ENCODE measurements at regions not wholly inside any gene's neighbourhood (a gene's known extent, or its start where the extent isn't known, plus 50 kb on each side); places are given as distances from the start of the nearest gene placed in this dataset.

- Histone ChIP-seq H3K79me2 (no peaks in the 10 kb centered on the region), H3K9ac (no peak overlapping the region), H2AFZ (peak overlapping the region; percentile 41), H3K4me3 (ENCODE audit: low read depth, low read length) (no peak overlapping the region), H3K4me2 (ENCODE audit: low read length) (no peak overlapping the region), H3K27me3 (ENCODE audit: control insufficient read depth, insufficient read depth, low read length) (no peaks in the 10 kb centered on the region), H3K4me1 (peaks cover 10% of the 10 kb centered on the region), H3K9me3 (ENCODE audit: control insufficient read depth, low read length) (no peaks in the 10 kb centered on the region), H3K27ac (no peak overlapping the region), H3K36me3 (ENCODE audit: control insufficient read depth, insufficient read depth, low read length) (no peaks in the 10 kb centered on the region)
- TF ChIP-seq, protein P1, sequence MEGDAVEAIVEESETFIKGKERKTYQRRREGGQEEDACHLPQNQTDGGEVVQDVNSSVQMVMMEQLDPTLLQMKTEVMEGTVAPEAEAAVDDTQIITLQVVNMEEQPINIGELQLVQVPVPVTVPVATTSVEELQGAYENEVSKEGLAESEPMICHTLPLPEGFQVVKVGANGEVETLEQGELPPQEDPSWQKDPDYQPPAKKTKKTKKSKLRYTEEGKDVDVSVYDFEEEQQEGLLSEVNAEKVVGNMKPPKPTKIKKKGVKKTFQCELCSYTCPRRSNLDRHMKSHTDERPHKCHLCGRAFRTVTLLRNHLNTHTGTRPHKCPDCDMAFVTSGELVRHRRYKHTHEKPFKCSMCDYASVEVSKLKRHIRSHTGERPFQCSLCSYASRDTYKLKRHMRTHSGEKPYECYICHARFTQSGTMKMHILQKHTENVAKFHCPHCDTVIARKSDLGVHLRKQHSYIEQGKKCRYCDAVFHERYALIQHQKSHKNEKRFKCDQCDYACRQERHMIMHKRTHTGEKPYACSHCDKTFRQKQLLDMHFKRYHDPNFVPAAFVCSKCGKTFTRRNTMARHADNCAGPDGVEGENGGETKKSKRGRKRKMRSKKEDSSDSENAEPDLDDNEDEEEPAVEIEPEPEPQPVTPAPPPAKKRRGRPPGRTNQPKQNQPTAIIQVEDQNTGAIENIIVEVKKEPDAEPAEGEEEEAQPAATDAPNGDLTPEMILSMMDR (IDR thresholded peaks at IDR 0.05), result no peak
Measured at GRCh38 chr7:113232885-113233284, 114.5 kb upstream of the SMIM30 start.

DNA sequence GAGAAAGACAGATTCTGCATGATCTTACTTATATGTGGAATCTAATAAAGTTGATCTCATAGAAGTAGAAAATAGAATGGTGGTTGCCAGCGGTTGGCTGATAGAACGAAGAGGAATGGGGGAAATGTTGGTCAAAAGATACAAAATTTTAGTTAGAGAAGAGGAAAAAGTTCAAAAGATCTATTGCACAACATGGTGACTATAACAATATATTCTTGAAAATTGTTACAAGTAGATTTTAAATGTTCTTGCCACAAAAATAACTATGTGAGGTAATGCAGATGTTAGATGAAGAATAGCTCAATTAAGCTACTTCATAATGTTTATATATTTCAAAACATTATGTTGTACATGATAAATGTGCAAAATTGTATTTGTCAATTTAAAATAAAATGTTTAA, 112.3 kb upstream of the SMIM30 start:
- Histone ChIP-seq H2AFZ (no peak overlapping the region), H3K4me3 (ENCODE audit: low read depth, low read length) (no peak overlapping the region), H3K79me2 (no peaks in the 10 kb centered on the region), H3K27ac (no peak overlapping the region), H3K4me2 (ENCODE audit: low read length) (no peak overlapping the region), H3K36me3 (ENCODE audit: control insufficient read depth, insufficient read depth, low read length) (no peaks in the 10 kb centered on the region), H3K9ac (no peak overlapping the region), H3K4me1 (peaks cover 10% of the 10 kb centered on the region), H3K9me3 (ENCODE audit: control insufficient read depth, low read length) (no peaks in the 10 kb centered on the region), H3K27me3 (ENCODE audit: control insufficient read depth, insufficient read depth, low read length) (no peaks in the 10 kb centered on the region)
- TF ChIP-seq, protein P1 (IDR thresholded peaks at IDR 0.05), result no peak

DNA sequence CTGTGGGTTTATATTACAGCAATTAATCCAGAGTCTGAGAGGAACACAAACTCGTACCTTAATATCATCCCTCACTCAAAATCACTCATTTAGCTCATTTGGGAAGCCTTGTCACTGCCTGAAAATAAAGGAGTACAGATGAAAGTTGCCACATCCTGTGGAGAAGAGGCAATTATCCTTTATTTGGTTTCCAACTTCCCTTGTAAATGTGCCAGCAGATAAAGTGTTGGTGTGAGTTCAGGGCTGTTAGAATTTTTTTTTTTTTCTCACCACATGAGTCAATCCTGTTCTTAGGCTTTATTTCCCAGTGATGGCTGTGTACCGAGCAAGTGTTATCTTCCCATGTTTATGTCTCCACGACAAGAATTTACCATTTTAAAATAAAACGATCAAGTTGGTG, 99.0 kb upstream of the SMIM30 start:
- Histone ChIP-seq H3K9me3 (ENCODE audit: control insufficient read depth, low read length) (no peaks in the 10 kb centered on the region), H3K4me1 (no peaks in the 10 kb centered on the region), H3K79me2 (no peaks in the 10 kb centered on the region), H2AFZ (peak overlapping the region; percentile 69), H3K27ac (no peak overlapping the region), H3K4me3 (ENCODE audit: low read depth, low read length) (no peak overlapping the region), H3K36me3 (ENCODE audit: control insufficient read depth, insufficient read depth, low read length) (no peaks in the 10 kb centered on the region), H3K9ac (no peak overlapping the region), H3K4me2 (ENCODE audit: low read length) (no peak overlapping the region), H3K27me3 (ENCODE audit: control insufficient read depth, insufficient read depth, low read length) (no peaks in the 10 kb centered on the region)
- TF ChIP-seq, protein P1 (IDR thresholded peaks at IDR 0.05), result no peak

- Histone ChIP-seq H3K36me3 (ENCODE audit: control insufficient read depth, insufficient read depth, low read length) (no peaks in the 10 kb centered on the region), H3K4me1 (no peaks in the 10 kb centered on the region), H3K27me3 (ENCODE audit: control insufficient read depth, insufficient read depth, low read length) (no peaks in the 10 kb centered on the region), H2AFZ (no peak overlapping the region), H3K79me2 (no peaks in the 10 kb centered on the region), H3K4me3 (ENCODE audit: low read depth, low read length) (no peak overlapping the region), H3K9me3 (ENCODE audit: control insufficient read depth, low read length) (no peaks in the 10 kb centered on the region), H3K27ac (no peak overlapping the region), H3K4me2 (ENCODE audit: low read length) (no peak overlapping the region), H3K9ac (no peak overlapping the region)
- TF ChIP-seq, protein P1 (IDR thresholded peaks at IDR 0.05), result no peak
Measured at GRCh38 chr7:113216038-113216437, 97.7 kb upstream of the SMIM30 start.

- H3K36me3 ChIP-seq (ENCODE audit: control insufficient read depth, insufficient read depth, low read length), result no peaks in the 10 kb centered on the region
- no peak overlapping the region for H3K27ac ChIP-seq
- H2AFZ ChIP-seq, result no peak overlapping the region
- no peaks in the 10 kb centered on the region for H3K4me1 ChIP-seq
- H3K4me2 ChIP-seq (ENCODE audit: low read length), result no peak overlapping the region
- no peaks in the 10 kb centered on the region for H3K79me2 ChIP-seq
- TF ChIP-seq, protein P1 (IDR thresholded peaks at IDR 0.05), result no peak
- H3K27me3 ChIP-seq (ENCODE audit: control insufficient read depth, insufficient read depth, low read length), result no peaks in the 10 kb centered on the region
- H3K9me3 ChIP-seq (ENCODE audit: control insufficient read depth, low read length), result no peaks in the 10 kb centered on the region
- no peak overlapping the region for H3K4me3 ChIP-seq (ENCODE audit: low read depth, low read length)
- H3K9ac ChIP-seq, result no peak overlapping the region
Measured at GRCh38 chr7:113209449-113210203, 91.3 kb upstream of the SMIM30 start.

All from parathyroid adenoma (tissue), 2 donors.